GM10248 (cell line): ENCODE measurements at regions not wholly inside any gene's neighbourhood (a gene's known extent, or its start where the extent isn't known, plus 50 kb on each side); places are given as distances from the start of the nearest gene placed in this dataset.
"Not testable (repeated sequence)": the region's sequence is repeated elsewhere in the genome, so short reads cannot be mapped to it uniquely, and the experiment has no call there.

Experiments
- CTCF ChIA-PET: fragments of 300-600 bp; sonication (Branson Sonifier 250); formaldehyde crosslinking; extraction: SDS; loops from one replicate; lab custom pipeline; 2021; ENCODE audit warnings: antibody characterized with exemption; lab: Yijun Ruan, JAX
- POLR2A ChIA-PET: fragments of 350-650 bp; sonication (Branson Sonifier 250); formaldehyde crosslinking; extraction: SDS; loops from one replicate; lab custom pipeline; 2020; ENCODE audit warnings: antibody characterized with exemption; lab: Yijun Ruan, JAX
- DNase-seq: peaks from one replicate; pipeline ENCODE4 v3.0.0; 2012; ENCODE audit errors: extremely low spot score
- CTCF ChIP-seq: IDR thresholded peaks from 2 replicates; pipeline ENCODE4 v1.5.1; 2012; ENCODE audit warnings: mild to moderate bottlenecking, low read depth; ENCODE audit errors: extremely low read depth, missing control alignments, control extremely low read depth

DNA sequence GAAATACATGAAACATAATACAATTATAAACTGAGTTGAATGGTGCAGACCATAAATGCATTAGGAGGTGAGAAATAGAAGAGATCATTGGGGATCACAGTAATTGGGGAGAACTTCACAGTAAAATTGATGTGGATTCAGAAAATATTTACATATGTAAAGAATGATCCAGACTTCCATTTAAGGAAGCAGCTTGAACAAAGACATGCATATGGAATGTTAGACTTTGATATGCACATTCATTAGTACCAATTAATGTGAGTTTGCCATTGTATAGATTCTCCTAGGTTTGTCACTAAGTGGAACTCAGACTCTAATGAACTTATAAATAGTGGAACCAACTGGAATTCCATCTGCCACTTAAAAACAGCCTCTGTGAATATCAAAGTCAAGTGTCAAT, 235.6 kb downstream of the PARM1 start:
- ChIA-PET POLR2A (no interaction called here), CTCF (no interaction called here)

DNA sequence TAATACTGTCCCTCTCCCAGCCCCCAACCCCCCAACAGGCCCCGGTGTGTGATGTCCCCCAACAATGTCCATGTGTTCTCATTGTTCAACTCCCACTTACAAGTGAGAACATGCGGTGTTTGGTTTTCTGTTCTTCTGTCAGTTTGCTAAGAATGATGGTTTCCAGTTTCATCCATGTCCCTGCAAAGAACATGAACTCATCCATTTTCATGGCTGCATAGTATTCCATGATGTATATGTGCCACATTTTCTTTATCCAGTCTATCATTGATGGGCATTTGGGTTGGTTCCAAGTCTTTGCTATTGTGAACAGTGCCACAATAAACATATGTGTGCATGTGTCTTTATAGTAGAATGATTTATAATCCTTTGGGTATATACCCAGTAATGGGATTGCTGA, 232.2 kb downstream of the PARM1 start:
- CTCF ChIA-PET: interaction anchor here (1.3 kb wide), 1 partner anchor 19 kb away, joined by 4 read pairs; no protein-coding TSS in a partner anchor
- POLR2A ChIA-PET, DNase-seq: not testable (repeated sequence)

More for the DNA sequence above, 235.6 kb downstream of the PARM1 start:
- no peak for TF ChIP-seq CTCF
- DNase-seq: no peak

DNA sequence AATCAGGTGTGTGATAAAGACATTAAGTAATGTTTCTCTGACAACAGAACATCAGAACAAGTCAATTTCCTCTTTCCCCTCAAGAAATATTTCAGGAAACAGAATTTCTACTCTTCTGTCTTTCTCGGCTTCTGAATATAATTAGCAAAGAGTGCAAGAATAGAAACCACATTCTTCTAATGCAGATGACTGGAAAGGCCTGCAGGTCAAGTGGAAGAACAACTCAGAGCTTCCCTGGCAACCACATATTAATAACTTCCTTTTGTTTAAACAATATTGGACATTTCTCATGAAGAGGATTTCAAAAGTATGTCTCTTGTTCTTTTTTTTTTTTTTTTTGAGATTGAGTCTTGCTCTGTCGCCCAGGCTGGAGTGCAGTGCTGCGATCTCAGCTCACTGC, 225.5 kb downstream of the PARM1 start:
- no peak for TF ChIP-seq CTCF
- POLR2A ChIA-PET: no interaction called here
- no peak for DNase-seq
- CTCF ChIA-PET: interaction anchor here (1.5 kb wide), 1 partner anchor 13 kb away, joined by 5 read pairs; no protein-coding TSS in a partner anchor

DNA sequence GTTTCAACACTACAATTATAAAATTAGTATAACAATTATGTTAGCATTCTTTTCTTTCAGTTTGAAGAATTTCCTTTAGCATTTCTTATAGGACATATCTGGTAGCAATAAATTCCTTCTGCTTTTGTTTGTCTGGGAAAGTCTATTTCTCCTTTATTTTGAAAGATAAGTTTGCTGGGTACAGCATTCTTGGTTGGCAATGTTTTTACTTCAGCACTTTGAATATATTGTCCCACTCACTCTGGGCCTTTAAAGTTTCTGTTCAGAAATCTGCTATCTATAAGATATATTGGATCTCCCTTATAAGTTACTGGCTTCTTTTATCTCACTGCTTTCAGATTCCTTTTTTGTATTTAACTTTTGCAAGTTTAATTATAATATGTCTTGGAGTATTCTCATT, 222.1 kb downstream of the PARM1 start:
- POLR2A ChIA-PET: no interaction called here
- DNase-seq: no peak
- CTCF ChIA-PET: no interaction called here
- no peak for TF ChIP-seq CTCF

DNA sequence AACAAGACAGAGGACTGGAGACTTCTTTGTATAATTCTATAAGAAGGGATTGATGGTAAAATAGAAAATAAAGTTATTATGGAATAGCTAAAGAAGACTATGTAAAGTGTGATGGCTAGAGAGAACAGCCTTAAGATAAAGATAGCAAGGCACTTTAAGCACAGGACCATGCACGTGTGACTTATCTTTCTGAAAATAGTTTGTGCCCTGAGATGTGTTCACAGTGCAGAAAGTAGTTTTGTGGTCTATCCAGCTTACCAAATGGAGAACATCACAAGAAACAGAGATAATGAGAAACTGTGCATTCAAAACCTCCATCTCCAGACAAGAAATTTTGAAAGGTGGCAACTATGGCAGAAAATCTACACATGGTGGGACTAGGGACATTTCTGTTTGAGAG, 213.3 kb downstream of the PARM1 start:
- CTCF ChIA-PET: interaction anchor here (0.7 to 1.6 kb wide), 3 partner anchors 12 to 19 kb away, joined by 4 to 5 read pairs (median 4); no protein-coding TSS in a partner anchor
- POLR2A ChIA-PET: no interaction called here
- DNase-seq: no peak
- TF ChIP-seq CTCF: no peak

- POLR2A ChIA-PET: no interaction called here
- no peak for DNase-seq
- CTCF ChIA-PET: no interaction called here
- no peak for TF ChIP-seq CTCF
Observed at GRCh38 chr4:75144475-75144874, 211.6 kb downstream of the PARM1 start.

DNA sequence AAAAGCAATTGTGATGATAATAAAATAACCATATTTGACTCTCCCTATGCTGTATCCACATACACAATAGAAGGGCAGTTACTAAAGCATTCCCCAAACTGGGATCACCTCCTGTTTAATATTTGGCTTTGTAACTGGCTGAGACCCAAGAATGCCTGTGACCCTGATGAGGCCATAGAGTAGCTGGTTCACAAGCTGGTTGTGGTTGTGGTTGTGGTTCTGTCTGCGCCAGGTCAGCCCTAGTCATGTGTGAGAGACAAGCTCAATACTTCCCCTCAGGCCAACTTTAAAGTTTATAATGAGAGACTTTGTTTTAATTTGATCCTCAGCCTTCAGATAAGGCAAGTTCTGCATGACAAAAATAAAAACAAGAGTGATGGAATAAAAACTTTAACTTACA, 209.9 kb downstream of the PARM1 start:
- TF ChIP-seq CTCF: no peak
- ChIA-PET CTCF (no interaction called here), POLR2A (no interaction called here)
- no peak for DNase-seq
